NCI-H2107 treated with DMSO at 0.1 percent for 48 hours (cell line): ENCODE measurements at regions not wholly inside any gene's neighbourhood (a gene's known extent, or its start where the extent isn't known, plus 50 kb on each side); places are given as distances from the start of the nearest gene placed in this dataset.
"Not testable (repeated sequence)": the region's sequence is repeated elsewhere in the genome, so short reads cannot be mapped to it uniquely, and the experiment has no call there.

Source experiments
- DNase-seq: peaks from one replicate; lab custom pipeline; 2025; ENCODE audit not compliant: unreplicated experiment; lab: John Stamatoyannopoulos, UW

DNA sequence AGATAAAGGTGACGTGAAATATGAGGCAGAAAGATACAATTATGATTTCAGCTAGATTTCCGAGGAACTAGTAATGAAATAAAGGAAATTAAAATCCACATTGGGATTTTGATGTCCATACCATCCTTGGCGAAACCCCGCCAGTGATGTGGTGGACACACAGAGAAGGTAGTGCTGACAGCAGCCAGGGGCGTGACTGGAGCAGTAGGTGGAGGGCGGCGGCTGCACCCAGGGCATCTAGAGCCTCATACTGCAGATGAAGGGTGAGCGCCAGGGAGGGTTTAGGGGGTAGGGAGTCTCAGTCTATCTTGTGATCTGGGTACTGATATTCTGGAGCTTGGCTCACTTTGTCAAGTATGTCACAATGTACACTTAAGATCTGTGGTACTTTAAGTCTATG, 855.5 kb upstream of the POM121L12 start:
- DNase-seq = no peak

GRCh38 chr7:52168085-52168484, 851.5 kb upstream of the COBL start:
- DNase-seq = no peak

GRCh38 chr7:52163311-52163710, 846.7 kb upstream of the COBL start:
- DNase-seq = no peak

GRCh38 chr7:52161483-52161882, 844.9 kb upstream of the COBL start:
- no peak for DNase-seq

- DNase-seq = not testable (repeated sequence)
Observed at GRCh38 chr7:52159421-52159820, 842.8 kb upstream of the COBL start.

GRCh38 chr7:52154382-52154781, 837.8 kb upstream of the COBL start:
- DNase-seq = no peak

- no peak for DNase-seq
Observed at GRCh38 chr7:52151559-52151958, 835.0 kb upstream of the COBL start.

- DNase-seq = no peak
Observed at GRCh38 chr7:52150952-52151351, 834.3 kb upstream of the COBL start.

- DNase-seq = no peak
Observed at GRCh38 chr7:52146871-52147634, 830.4 kb upstream of the COBL start.

DNA sequence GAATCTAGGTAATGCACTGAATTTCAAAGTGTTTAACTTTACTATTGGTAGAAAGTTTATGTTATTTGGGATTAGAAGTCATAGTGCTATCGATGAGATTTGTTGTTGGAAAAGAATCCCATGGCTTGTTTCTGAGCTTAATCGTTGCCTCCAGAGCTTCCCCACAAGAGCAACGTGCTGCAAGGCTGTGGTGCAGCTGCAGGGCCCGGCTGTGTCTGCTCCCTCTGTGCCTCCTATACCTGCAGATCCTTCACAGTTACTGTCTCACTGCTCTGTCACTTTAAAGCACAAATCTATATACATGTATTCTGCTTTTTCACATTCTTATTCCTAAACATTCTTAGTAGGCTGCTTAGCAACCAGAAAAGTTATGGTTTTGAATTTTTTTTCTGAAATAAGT, 826.6 kb upstream of the COBL start:
- no peak for DNase-seq

- DNase-seq = no peak
Observed at GRCh38 chr7:52140851-52141250, 824.2 kb upstream of the COBL start.

DNA sequence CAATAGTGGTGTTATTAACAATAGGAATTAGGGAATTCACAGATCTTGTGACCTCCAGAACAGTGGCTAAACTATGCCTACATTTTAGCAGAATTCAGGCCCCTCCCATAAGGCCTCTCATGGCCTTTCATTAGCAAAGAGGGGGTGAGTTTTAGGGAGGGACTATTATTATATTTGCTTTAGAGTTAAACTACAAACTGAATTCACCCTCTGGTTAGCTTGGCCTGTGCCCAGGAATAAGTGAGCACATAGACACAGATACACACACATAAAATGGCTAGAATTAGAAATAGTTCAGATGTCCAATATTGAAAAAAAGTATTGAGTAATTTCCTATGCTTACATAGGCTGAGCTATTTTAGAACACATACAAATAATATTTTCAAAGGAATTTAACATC, 818.8 kb upstream of the COBL start:
- no peak for DNase-seq

GRCh38 chr7:52129278-52129677, 812.7 kb upstream of the COBL start:
- DNase-seq = no peak

GRCh38 chr7:52120912-52121311, 804.3 kb upstream of the COBL start:
- no peak for DNase-seq

- no peak for DNase-seq
Observed at GRCh38 chr7:52119537-52119936, 802.9 kb upstream of the COBL start.

DNA sequence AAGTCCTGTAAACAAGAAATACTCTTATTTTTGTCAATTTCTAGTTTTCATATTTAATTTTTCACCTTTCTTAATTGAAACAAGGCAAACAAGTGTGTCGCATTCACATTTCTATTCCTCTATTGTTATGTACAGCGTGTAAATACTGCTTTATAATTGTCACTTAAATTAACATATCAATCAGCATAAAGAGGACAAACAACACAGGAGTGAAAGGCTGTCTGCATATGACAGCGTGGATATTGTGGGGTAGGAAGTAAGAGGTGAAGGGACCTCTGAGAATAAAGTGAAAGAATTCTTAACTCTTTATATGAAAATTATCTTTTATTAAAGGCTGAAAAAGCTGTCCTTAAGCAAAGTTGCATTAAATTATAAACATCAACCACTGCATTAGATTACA, 797.9 kb upstream of the COBL start:
- DNase-seq = no peak

GRCh38 chr7:52114056-52114455, 797.4 kb upstream of the COBL start:
- no peak for DNase-seq

DNA sequence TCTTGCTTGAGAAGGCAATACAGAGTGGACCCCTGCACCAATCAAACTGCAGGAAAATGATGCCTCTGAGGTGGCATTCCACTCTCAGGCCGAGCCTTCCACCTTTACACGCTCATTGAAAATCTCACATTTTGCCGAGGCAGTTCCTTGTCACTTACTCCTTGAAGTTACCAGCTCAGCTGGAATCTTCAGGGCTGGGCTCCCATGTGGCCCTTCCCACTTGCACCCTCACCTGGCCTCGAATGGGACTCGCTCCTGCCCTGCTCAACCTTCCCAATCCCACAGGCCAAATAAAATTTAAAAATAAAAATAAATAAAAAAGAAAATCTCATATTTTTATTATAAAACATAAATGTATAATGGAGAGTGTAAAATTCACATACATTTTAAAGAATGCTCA, 790.7 kb upstream of the COBL start:
- no peak for DNase-seq

- no peak for DNase-seq
Observed at GRCh38 chr7:52095861-52096260, 779.3 kb upstream of the COBL start.

GRCh38 chr7:52091996-52092395, 775.4 kb upstream of the COBL start:
- DNase-seq = no peak

- DNase-seq = no peak
Observed at GRCh38 chr7:52091101-52091500, 774.5 kb upstream of the COBL start.

- no peak for DNase-seq
Observed at GRCh38 chr7:52088008-52088901, 771.6 kb upstream of the COBL start.
